ENCODE measurements at regions not wholly inside any gene's neighbourhood (a gene's known extent, or its start where the extent isn't known, plus 50 kb on each side); places are given as distances from the start of the nearest gene placed in this dataset.

- no peak for DNase-seq (ENCODE audit: extremely low read depth, insufficient read length)
Observed at GRCh38 chr1:55400508-55400907, 185.3 kb upstream of the USP24 start.

GRCh38 chr1:55399346-55399745 is 184.2 kb upstream of the USP24 start:
- DNase-seq (ENCODE audit: extremely low read depth, insufficient read length) = no peak
- no peaks in the 10 kb centered on the region for H3K36me3 ChIP-seq (ENCODE audit: control insufficient read depth, insufficient read depth, low read length)
- no peak overlapping the region for H3K4me3 ChIP-seq (replicated peaks; ENCODE audit: low read depth, low read length)
- H3K27me3 ChIP-seq (replicated peaks; ENCODE audit: control insufficient read depth, insufficient read depth, low read length) = peaks cover 2% of the 10 kb centered on the region; the same call in 1 of the 2 replicates
- TF ChIP-seq, protein P1, sequence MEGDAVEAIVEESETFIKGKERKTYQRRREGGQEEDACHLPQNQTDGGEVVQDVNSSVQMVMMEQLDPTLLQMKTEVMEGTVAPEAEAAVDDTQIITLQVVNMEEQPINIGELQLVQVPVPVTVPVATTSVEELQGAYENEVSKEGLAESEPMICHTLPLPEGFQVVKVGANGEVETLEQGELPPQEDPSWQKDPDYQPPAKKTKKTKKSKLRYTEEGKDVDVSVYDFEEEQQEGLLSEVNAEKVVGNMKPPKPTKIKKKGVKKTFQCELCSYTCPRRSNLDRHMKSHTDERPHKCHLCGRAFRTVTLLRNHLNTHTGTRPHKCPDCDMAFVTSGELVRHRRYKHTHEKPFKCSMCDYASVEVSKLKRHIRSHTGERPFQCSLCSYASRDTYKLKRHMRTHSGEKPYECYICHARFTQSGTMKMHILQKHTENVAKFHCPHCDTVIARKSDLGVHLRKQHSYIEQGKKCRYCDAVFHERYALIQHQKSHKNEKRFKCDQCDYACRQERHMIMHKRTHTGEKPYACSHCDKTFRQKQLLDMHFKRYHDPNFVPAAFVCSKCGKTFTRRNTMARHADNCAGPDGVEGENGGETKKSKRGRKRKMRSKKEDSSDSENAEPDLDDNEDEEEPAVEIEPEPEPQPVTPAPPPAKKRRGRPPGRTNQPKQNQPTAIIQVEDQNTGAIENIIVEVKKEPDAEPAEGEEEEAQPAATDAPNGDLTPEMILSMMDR (IDR thresholded peaks at IDR 0.05; ENCODE audit: insufficient read depth, low read length, poor library complexity, severe bottlenecking) = no peak

More at GRCh38 chr1:55400508-55400907, 185.3 kb upstream of the USP24 start:
- H3K36me3 ChIP-seq (ENCODE audit: control insufficient read depth, insufficient read depth, low read length) = no peaks in the 10 kb centered on the region
- no peak overlapping the region for H3K4me3 ChIP-seq (replicated peaks; ENCODE audit: low read depth, low read length)
- peaks cover 2% of the 10 kb centered on the region; the same call in 1 of the 2 replicates for H3K27me3 ChIP-seq (replicated peaks; ENCODE audit: control insufficient read depth, insufficient read depth, low read length)
- TF ChIP-seq, protein P1 (IDR thresholded peaks at IDR 0.05; ENCODE audit: insufficient read depth, low read length, poor library complexity, severe bottlenecking) = no peak

- no peak for DNase-seq (ENCODE audit: extremely low read depth, insufficient read length)
- H3K36me3 ChIP-seq (ENCODE audit: control insufficient read depth, insufficient read depth, low read length) = no peaks in the 10 kb centered on the region
- no peak overlapping the region for H3K4me3 ChIP-seq (replicated peaks; ENCODE audit: low read depth, low read length)
- no peaks in the 10 kb centered on the region for H3K27me3 ChIP-seq (replicated peaks; ENCODE audit: control insufficient read depth, insufficient read depth, low read length)
- TF ChIP-seq, protein P1 (IDR thresholded peaks at IDR 0.05; ENCODE audit: insufficient read depth, low read length, poor library complexity, severe bottlenecking) = no peak
Observed at GRCh38 chr1:55396381-55396891, 181.3 kb upstream of the USP24 start.

- TF ChIP-seq, protein P1 (IDR thresholded peaks at IDR 0.05; ENCODE audit: insufficient read depth, low read length, poor library complexity, severe bottlenecking) = no peak
- H3K4me3 ChIP-seq (replicated peaks; ENCODE audit: low read depth, low read length) = no peak overlapping the region
- no peaks in the 10 kb centered on the region for H3K36me3 ChIP-seq (ENCODE audit: control insufficient read depth, insufficient read depth, low read length)
- DNase-seq (ENCODE audit: extremely low read depth, insufficient read length) = no peak
- H3K27me3 ChIP-seq (replicated peaks; ENCODE audit: control insufficient read depth, insufficient read depth, low read length) = no peaks in the 10 kb centered on the region
Observed at GRCh38 chr1:55388960-55389359, 173.8 kb upstream of the USP24 start.

GRCh38 chr1:55387145-55387544 is 172.0 kb upstream of the USP24 start:
- Histone ChIP-seq H3K36me3 (ENCODE audit: control insufficient read depth, insufficient read depth, low read length) (no peaks in the 10 kb centered on the region), H3K27me3 (replicated peaks; ENCODE audit: control insufficient read depth, insufficient read depth, low read length) (no peaks in the 10 kb centered on the region), H3K4me3 (replicated peaks; ENCODE audit: low read depth, low read length) (no peak overlapping the region)
- DNase-seq (ENCODE audit: extremely low read depth, insufficient read length) = no peak
- TF ChIP-seq, protein P1 (IDR thresholded peaks at IDR 0.05; ENCODE audit: insufficient read depth, low read length, poor library complexity, severe bottlenecking) = no peak

GRCh38 chr1:55386456-55386855 is 171.3 kb upstream of the USP24 start:
- TF ChIP-seq, protein P1 (IDR thresholded peaks at IDR 0.05; ENCODE audit: insufficient read depth, low read length, poor library complexity, severe bottlenecking) = no peak
- DNase-seq (ENCODE audit: extremely low read depth, insufficient read length) = no peak
- no peaks in the 10 kb centered on the region for H3K27me3 ChIP-seq (replicated peaks; ENCODE audit: control insufficient read depth, insufficient read depth, low read length)
- no peaks in the 10 kb centered on the region for H3K36me3 ChIP-seq (ENCODE audit: control insufficient read depth, insufficient read depth, low read length)
- no peak overlapping the region for H3K4me3 ChIP-seq (replicated peaks; ENCODE audit: low read depth, low read length)

All from GM06990 (cell line).